HG03520 (cell line): ENCODE measurements at regions not wholly inside any gene's neighbourhood (a gene's known extent, or its start where the extent isn't known, plus 50 kb on each side); places are given as distances from the start of the nearest gene placed in this dataset.
"Not testable (repeated sequence)": the region's sequence is repeated elsewhere in the genome, so short reads cannot be mapped to it uniquely, and the experiment has no call there.

Experiments used
- ATAC-seq: cut with Tn5 transposase; IDR thresholded peaks from one replicate; pipeline ENCODE4 v1.9.1; 2021; ENCODE audit warnings: mild to moderate bottlenecking, moderate library complexity; ENCODE audit not compliant: unreplicated experiment

DNA sequence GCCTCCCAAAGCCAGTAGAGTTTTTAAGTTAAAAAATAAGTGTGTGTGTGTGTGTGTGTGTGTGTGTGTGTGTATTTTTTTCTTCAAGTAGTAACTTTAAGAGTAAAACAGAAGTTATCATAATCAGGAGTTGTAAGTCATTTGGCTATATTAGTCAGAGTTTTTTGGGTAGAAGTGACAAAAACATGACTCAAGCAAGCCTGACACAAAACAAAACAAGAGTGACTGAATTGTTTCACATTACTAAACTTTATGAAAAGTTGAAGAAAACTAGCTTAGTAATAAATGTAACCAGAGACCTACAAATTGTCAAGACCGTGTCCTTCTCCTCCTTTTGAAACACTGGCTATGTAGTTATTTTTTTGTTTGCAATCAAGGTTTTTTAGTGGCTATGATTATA lies 738.0 kb upstream of the PITX2 start:
- no peak for ATAC-seq

DNA sequence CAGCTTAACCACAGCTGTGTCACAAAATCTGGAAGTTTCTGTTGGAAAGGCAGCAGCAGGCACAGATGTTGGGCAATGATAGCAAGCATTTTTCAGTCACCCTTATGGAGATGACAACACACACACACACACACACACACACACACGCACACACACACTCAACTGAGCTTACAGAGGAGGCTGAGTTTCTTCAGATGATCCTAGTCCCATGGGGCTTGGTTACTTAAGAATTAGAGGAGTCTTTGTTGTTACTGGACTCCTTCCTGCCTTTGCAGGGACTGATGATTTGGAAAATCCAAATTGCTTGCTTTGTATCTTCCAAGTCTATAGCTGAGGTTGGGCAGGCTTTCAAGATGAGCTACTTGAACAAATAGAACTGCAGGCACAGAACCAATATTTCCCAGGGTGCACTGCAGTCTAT lies 740.1 kb upstream of the PITX2 start:
- no peak for ATAC-seq

DNA sequence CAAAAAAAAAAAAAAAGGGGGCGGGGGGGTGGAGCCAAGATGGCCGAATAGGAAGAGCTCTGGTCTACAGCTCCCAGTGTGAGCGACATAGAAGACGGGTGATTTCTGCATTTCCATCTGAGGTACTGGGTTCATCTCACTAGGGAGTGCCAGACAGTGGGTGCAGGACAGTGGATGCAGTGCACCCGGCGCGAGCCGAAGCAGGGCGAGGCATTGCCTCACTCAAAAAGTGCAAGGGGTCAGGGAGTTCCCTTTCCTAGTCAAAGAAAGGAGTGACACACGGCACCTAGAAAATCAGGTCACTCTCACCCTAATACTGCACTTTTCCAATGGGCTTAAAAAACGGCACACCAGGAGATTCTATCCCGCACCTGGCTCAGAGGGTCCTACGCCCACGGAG lies 755.0 kb upstream of the PITX2 start:
- not testable (repeated sequence) for ATAC-seq

DNA sequence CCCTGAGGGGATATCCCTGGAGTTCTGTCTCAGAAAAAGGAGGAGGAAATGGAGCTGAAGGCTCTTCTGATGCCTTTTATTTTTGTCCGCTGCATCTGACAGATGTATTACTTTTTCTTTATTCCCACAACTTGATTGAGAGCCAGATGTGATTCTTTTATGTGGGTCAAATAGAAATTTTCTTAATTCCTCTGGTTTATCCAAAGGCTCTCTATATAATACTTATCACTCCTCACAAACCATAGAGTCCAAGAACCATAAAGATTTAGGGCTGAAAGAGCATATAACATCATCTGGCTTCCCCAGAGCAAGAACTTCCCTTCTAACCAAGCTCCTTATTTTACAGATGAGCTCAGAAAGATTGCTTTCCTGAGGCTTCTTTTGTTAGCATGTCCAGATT lies 756.7 kb upstream of the FAM241A start:
- no peak for ATAC-seq

DNA sequence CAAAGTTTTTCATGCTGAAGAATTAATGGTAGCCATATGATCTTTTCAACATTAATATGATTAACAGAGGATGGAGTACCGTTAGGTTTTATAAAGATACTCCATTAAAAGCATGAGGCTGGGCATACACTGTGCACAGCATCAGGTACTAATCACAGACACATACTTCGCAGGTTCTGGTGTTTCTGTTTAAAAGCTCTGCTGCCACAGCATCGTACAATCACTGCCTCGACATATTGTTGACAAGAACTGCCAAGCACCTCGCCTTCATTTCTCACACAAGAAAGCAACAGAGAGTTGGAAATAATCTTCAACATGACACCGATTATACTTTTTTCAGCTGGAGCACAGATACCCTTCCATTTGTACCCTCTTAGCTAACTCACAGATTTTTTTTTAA lies 753.4 kb upstream of the FAM241A start:
- no peak for ATAC-seq

DNA sequence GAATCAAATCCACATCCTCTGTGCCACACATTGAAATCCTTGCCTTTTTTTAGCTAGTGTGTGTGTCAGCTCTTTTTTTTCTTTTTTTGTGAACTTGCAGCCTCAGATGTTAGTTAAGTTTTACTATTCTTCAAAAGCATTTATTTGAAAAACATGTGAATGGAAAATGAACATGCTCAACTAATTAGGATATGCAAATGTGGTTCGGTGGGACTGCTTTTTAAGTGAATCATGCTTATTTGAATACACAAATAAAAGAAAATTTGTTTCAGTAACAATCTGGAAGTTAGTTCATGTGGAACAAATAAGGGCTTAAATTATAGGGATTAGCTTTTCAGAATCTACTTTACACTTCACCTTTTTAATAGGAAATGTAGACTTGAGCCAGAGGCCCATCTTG lies 751.5 kb upstream of the FAM241A start:
- ATAC-seq: no peak

DNA sequence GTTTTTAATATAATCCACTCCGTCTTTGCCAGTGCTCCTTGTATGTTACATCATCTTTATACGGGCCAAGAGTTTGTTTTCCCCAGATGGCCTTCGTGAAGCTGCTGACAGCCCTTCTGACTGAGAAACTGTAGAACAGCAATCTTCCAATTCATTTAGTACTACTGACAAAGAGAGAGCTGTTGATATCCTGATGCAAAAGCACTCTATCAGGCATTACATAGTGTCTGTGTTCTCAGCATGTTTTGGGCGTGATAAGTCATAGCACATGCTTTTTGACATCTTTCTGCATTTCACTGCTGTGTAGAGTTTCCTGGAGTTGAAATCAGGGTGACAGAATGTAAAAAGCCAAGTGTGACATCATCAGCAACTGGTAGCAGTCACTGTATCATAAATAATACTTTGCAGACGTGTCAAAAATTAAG lies 746.3 kb upstream of the FAM241A start:
- ATAC-seq: no peak

DNA sequence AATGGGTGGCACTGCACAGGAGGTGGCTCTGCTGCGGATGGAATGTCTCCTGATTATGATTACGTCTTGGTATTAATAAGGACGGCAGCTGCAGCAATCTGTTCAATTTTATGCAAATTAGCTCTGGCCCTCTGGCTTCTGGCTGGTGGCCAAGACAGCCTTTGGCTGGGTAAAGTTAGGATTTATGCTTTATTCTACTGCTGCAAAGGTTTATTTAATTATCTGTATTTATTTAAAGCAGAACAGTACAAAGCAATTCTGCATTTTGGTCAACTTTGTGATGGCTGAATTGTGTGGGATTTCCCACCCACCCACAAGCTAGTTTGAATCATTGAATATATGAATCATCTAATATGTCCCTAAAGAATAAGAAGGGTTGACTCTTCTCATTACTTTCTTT lies 745.6 kb upstream of the FAM241A start:
- ATAC-seq: no peak

DNA sequence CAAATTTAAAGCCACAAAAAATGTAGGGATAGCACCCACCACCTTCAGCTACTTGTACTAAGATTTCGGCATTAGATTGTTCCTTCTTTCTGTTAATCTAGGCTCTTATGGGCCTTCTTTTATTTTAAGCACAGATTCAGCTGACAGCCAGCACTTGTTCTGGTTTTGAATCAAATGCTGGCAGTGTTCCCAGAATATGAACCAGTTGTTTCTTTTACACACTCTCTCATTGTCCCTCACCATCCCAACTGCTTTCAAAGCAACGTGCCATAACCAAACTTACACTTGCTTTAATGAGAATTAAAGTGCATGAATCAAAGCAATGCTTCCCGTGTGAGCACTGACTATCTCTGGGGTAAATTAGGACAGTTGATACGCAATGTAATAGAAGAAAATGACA lies 744.5 kb upstream of the FAM241A start:
- ATAC-seq: no peak

DNA sequence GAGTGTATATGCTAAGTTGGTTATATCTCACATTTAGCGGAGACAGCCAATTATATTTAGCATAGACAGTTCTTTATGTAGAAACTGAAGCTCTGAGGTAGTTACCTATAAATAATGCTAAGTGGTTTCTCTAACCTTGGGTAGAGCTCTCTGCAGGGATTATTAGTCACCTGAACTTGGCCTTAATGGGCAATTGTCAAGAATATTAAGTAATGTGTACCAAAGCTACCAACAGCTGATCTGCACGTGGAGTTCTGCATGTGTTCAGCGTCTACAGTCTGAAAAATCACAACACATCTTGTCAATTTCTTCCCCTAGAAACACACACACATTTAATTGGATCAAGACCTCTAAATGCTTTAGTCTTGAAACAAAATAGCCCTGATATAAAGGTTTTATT lies 740.6 kb upstream of the FAM241A start:
- no peak for ATAC-seq

DNA sequence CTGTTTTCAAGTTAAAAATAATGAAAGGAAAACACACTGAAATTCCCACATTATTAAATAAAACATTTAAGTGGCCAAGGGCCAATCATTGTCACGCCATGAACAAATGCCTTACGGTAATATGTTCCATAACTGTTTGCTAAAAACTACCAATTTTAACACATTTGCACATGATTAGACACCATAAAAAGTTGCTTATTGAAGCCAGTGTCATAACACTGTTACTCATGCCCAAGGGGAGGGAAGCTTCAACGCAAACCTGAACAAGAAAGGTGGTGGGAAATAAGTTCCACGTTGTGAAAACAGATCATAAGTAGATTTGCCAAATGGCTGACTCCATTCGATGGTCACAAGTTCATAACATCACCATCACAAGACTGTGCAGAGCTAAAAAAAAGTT lies 739.3 kb upstream of the FAM241A start:
- ATAC-seq: no peak

DNA sequence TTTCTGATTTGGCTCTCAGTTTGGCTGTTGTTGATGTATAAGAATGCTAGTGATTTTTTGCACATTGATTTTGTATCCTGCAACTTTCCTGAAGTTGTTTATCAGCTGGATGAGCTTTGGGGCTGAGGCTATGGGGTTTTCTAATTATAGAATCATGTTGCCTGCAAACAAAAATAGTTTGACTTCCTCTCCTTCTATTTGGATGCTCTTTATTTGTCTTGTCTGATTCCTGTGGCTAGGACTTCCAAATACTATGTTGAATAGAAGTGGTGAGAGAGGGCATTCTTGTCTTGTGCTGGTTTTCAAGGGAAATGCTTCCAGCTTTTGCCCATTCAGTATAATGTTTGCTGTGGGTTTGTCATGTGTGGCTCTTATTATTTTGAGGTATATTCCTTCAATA lies 734.7 kb upstream of the FAM241A start:
- ATAC-seq: no peak

DNA sequence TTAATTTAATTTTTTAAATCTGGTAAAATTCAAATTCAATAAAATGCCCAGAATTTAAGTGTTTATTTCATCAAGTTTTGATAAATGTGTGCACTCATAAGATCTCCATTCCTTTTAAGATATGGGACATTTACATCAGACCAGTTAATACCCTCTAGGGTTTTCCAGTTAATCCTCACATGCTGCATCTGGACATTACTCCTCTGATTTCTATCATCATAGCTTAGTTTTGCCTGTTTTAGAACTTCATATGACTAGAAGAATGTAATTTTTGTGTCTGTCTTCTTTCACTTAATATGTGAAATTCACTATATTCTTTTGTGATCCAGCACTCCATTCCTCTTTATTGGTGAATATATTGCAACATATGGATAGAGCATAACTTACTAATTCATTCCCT lies 727.7 kb upstream of the FAM241A start:
- no peak for ATAC-seq

DNA sequence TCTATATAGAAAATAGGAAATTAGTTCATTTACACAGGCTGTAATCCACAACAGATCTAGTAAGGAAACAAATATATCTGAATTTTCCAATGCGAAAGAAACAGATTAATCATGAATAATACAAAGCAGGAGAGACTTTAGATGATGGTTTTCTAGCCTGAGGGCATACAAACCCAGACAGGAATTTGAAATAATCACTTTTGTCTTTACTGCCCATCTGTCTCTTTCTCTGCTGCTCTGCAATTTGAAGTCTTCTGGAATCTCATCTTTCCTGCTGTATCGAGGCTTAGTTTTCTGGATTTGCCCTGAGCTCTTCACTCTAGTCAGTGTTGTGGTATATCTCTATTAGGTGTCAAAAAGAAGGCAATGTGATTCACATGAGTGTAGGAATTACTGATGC lies 711.8 kb upstream of the FAM241A start:
- no peak for ATAC-seq

DNA sequence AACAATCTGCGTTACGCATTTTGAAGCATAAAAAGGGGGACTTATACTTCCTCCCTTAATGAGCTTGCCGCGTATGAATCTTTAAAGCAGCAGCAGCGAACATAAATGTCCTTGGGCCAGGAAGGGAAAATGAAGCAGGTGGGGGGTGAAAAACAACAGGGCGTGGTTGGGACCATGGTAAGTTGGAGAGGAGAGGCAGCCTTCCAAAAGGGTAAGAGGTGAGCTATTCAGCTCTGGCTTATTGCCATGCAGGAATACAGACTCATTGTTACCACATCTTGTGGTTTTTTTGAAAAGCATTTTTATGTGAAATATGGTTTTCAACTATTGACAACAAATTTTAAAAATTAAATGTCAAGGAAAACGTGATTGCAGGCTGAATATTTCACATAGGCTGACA lies 710.7 kb upstream of the FAM241A start:
- no peak for ATAC-seq

DNA sequence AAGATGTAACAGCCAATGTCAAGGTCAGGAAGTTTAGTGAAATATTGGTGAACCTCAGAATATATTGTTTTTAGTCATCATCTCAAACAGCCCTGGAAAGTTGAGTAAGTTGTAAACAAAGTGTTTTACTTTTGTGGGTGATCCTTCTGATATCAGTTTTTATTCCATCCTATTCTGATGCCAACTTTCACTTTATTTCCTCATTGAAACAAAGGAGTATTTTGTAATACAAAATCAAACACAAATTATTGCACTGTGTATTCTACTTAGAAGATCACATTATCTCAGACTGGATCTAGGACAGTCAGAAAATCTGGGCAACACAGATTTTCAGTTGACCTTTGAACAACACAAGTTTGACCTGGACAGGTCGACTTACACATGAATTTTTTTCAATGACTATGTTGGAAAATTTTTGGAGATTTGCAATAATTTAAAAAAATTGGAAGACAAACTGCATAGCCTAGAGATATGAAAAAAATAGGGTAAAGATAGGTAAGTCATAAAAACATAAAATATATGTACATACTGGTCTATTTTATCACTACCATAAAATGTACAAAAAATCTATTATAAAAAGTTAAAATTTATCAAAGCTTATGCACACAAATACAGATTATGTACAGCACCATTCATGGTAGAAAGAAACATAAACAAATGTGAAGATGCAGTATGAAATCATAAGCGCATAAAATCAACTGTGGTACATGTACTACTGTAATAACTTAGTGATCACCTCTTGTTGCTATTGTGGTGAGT lies 709.1 kb upstream of the FAM241A start:
- ATAC-seq: no peak

DNA sequence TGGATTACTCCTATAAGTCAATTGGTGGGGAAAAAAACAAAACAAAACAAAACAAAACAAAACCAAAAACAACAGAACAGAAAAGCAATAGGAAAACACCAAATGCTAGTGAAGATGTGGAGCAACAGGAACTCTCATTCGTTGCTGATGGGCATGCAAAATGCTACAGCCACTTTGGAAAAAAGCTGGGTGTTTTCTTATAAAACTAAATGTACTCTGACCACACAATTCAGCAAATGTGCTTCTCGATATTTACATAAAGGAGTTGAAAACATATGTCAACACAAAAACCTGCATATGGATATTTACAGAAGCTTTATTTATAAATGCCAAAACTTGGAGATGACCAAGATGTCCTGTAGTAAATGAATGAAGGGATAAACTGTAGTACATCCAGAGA lies 703.6 kb upstream of the FAM241A start:
- ATAC-seq: no peak

DNA sequence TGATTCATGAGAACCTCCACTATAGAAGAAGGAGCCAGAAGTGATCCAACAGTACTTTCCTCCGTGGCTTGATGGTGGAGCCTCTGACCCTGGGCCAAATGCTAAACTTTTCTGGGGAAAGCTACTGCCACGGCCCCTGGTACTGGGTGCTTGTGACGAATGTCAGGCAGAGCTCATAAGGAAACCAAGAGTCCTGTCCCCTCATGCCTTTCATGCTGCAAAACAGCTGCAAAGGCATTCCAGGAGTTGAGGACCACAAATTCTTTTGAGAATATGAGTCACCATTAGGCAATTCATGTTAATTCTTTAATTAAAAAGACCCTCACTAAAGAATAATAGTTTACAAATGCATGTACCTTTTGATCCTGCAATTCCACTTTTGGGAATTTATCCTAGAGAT lies 700.4 kb upstream of the FAM241A start:
- not testable (repeated sequence) for ATAC-seq

DNA sequence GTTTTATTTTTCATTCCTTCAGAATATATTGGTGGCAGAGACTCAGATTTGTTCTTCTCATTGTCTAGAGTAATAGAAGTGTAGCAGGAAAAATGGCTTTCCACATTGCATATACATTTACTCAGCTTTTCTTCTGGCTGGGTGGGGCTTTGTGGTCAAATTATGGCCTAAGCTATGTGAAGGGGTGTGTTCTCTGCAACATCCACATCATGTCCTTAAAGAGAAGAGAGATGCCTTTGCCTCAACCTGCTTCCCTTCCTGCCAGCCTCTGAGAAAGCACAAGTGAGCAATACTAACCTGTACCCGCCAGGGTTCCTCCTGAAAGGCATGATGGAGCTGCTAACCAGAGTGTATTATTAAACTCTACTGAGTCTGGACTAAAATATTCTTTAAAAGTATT lies 695.6 kb upstream of the FAM241A start:
- no peak for ATAC-seq

DNA sequence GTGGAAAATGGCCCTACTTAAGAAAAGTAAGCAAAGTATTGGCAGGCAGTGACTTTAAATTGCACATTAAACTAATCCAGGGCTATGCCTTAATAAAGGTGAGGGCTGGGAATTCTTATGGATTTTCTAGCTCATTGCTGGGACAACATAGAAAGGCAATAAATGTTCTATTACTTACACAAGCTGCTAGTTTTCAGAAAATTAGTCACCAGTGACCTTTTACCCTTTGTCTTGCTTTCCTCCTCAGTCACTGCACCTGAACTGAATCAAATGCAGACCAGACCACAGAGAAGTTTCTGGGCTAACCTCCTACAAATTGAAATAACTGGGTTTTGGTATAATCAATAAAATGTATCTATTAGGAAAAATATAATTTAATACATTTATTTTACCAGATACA lies 694.4 kb upstream of the FAM241A start:
- ATAC-seq: no peak

DNA sequence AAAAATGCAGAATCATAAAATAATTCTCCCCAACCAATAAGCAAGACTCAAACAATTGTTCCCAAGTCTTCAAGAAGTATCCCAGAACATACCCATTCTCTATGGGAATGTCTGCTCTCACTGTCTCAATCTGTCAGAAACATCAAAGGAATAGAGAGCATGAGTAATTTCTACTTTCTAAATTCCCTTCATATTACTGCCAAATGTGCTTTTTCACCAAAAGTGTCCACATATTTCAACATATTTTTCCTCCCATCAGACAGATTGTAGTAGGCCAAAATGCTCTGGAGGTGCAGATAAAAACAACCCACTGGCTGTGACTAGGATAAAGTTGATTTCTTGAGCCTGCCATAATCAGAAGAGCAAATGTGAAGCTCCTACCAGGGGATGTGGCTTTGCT lies 692.0 kb upstream of the FAM241A start:
- ATAC-seq: no peak

DNA sequence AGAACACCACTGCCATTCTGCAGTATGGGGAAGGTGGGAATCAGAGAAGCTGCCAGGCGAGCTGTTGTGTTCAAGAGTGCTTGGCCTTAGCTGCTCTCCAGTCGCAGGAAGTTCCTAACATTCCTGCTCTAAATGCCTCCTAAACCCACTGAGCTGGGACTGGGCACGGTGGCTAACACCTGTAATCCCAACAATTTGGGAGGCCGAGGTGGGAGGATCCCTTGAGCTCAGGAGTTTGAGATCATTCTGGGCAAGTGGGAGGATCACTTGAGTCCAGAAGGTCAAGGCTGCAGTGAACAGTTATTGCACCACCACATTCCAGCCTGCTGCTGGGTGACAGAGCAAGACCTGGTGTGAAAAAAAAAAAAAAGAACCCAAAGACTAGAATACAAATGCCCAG lies 690.3 kb upstream of the FAM241A start:
- no peak for ATAC-seq
